ENCODE measurements at regions not wholly inside any gene's neighbourhood (a gene's known extent, or its start where the extent isn't known, plus 50 kb on each side); places are given as distances from the start of the nearest gene placed in this dataset.
"Not testable (repeated sequence)": the region's sequence is repeated elsewhere in the genome, so short reads cannot be mapped to it uniquely, and the experiment has no call there.

- not testable (repeated sequence) for H3K4me1 Mint-ChIP-seq
These were observed 169.2 kb upstream of the TP53TG3D start for GRCh38 chr16:32083891-32084290.

GRCh38 chr16:32084656-32085401 is 168.3 kb upstream of the TP53TG3D start:
- H3K9me3 Mint-ChIP-seq; H3K4me3 ChIP-seq (ENCODE audit: low read length); intact Hi-C loops (cut with micrococcal nuclease); H3K36me3 Mint-ChIP-seq; ATAC-seq; H3K9me3 ChIP-seq (ENCODE audit: control insufficient read depth, insufficient read depth, low read length); H3K36me3 ChIP-seq (ENCODE audit: control insufficient read depth, insufficient read depth, low read length); H3K27me3 Mint-ChIP-seq (ENCODE audit: low read depth in 2 of 2); H3K27ac ChIP-seq (ENCODE audit: low read length); H3K27me3 ChIP-seq (ENCODE audit: control insufficient read depth, insufficient read depth, low read length); H3K4me1 Mint-ChIP-seq: not testable (repeated sequence)
- H3K27ac Mint-ChIP-seq, result peak overlapping the region in 1 of 2 donors; percentile 69
- 13% methylated on average over 60 of the region's 86 CpGs for WGBS (ENCODE audit: insufficient coverage)
- H3K4me1 ChIP-seq (ENCODE audit: control insufficient read depth, insufficient read depth, low read length), result peaks cover 11% of the 10 kb centered on the region
- peak in 1 of 2 donors; percentile 12 for DNase-seq
- H3K4me3 Mint-ChIP-seq, result peak overlapping the region; percentile 49

More at GRCh38 chr16:32083891-32084290, 169.2 kb upstream of the TP53TG3D start:
- H3K27ac ChIP-seq (ENCODE audit: low read length); H3K27me3 ChIP-seq (ENCODE audit: control insufficient read depth, insufficient read depth, low read length); intact Hi-C loops (cut with micrococcal nuclease); H3K9me3 Mint-ChIP-seq; H3K4me3 ChIP-seq (ENCODE audit: low read length); H3K4me3 Mint-ChIP-seq; ATAC-seq; H3K36me3 ChIP-seq (ENCODE audit: control insufficient read depth, insufficient read depth, low read length); H3K9me3 ChIP-seq (ENCODE audit: control insufficient read depth, insufficient read depth, low read length); H3K27me3 Mint-ChIP-seq (ENCODE audit: low read depth in 2 of 2); H3K27ac Mint-ChIP-seq; H3K36me3 Mint-ChIP-seq; DNase-seq: not testable (repeated sequence)
- WGBS (ENCODE audit: insufficient coverage), result 48% methylated on average over 6 of the region's 15 CpGs
- peaks cover 11% of the 10 kb centered on the region for H3K4me1 ChIP-seq (ENCODE audit: control insufficient read depth, insufficient read depth, low read length)

- H3K27ac ChIP-seq (ENCODE audit: low read length); intact Hi-C loops (cut with micrococcal nuclease); H3K4me1 Mint-ChIP-seq; H3K36me3 Mint-ChIP-seq; H3K27me3 Mint-ChIP-seq (ENCODE audit: low read depth in 2 of 2); H3K4me3 Mint-ChIP-seq; H3K4me3 ChIP-seq (ENCODE audit: low read length); H3K9me3 Mint-ChIP-seq; H3K27me3 ChIP-seq (ENCODE audit: control insufficient read depth, insufficient read depth, low read length); H3K9me3 ChIP-seq (ENCODE audit: control insufficient read depth, insufficient read depth, low read length); H3K36me3 ChIP-seq (ENCODE audit: control insufficient read depth, insufficient read depth, low read length): not testable (repeated sequence)
- 7% methylated on average over 53 of the region's 65 CpGs for WGBS (ENCODE audit: insufficient coverage)
- H3K4me1 ChIP-seq (ENCODE audit: control insufficient read depth, insufficient read depth, low read length), result peaks cover 11% of the 10 kb centered on the region
- DNase-seq (peak; percentile 42 to 52), ATAC-seq (peak in 1 of 3 donors; percentile 63)
- peak overlapping the region in 1 of 2 donors; percentile 69 for H3K27ac Mint-ChIP-seq
These were observed 167.5 kb upstream of the TP53TG3D start for GRCh38 chr16:32085438-32086141.

- H3K27ac Mint-ChIP-seq; H3K36me3 ChIP-seq (ENCODE audit: control insufficient read depth, insufficient read depth, low read length); H3K9me3 ChIP-seq (ENCODE audit: control insufficient read depth, insufficient read depth, low read length); H3K27me3 ChIP-seq (ENCODE audit: control insufficient read depth, insufficient read depth, low read length); intact Hi-C loops (cut with micrococcal nuclease); H3K4me3 Mint-ChIP-seq; H3K4me1 ChIP-seq (ENCODE audit: control insufficient read depth, insufficient read depth, low read length); DNase-seq; H3K4me3 ChIP-seq (ENCODE audit: low read length); H3K36me3 Mint-ChIP-seq; H3K4me1 Mint-ChIP-seq; ATAC-seq; H3K9me3 Mint-ChIP-seq; H3K27me3 Mint-ChIP-seq (ENCODE audit: low read depth in 2 of 2); H3K27ac ChIP-seq (ENCODE audit: low read length): not testable (repeated sequence)
- WGBS (ENCODE audit: insufficient coverage), result 12% methylated on average over 45 of the region's 45 CpGs
These were observed 137.5 kb upstream of the TP53TG3D start for GRCh38 chr16:32115562-32115961.

GRCh38 chr16:32116080-32116479 is 137.0 kb upstream of the TP53TG3D start:
- peaks cover 3 to 6% of the 10 kb centered on the region in 2 donors for H3K27me3 Mint-ChIP-seq (ENCODE audit: low read depth in 2 of 2)
- Histone ChIP-seq H3K27ac (ENCODE audit: low read length) (no peak overlapping the region), H3K9me3 (ENCODE audit: control insufficient read depth, insufficient read depth, low read length) (no peaks in the 10 kb centered on the region), H3K4me1 (ENCODE audit: control insufficient read depth, insufficient read depth, low read length) (peaks cover 8% of the 10 kb centered on the region), H3K27me3 (ENCODE audit: control insufficient read depth, insufficient read depth, low read length) (peaks cover 5% of the 10 kb centered on the region), H3K4me3 (ENCODE audit: low read length) (peak overlapping the region; percentile 12), H3K36me3 (ENCODE audit: control insufficient read depth, insufficient read depth, low read length) (no peaks in the 10 kb centered on the region)
- peak overlapping the region; percentile 70 for H3K4me3 Mint-ChIP-seq
- peaks cover 0 to 5% of the 10 kb centered on the region in 2 donors for H3K4me1 Mint-ChIP-seq
- no peak for ATAC-seq
- TF ChIP-seq CTCF (IDR thresholded peaks at IDR 0.05), result no peak
- 2% methylated on average over 41 of the region's 52 CpGs for WGBS (ENCODE audit: insufficient coverage)
- no peaks in the 10 kb centered on the region for H3K9me3 Mint-ChIP-seq
- DNase-seq, result peak; percentile 19 to 25
- intact Hi-C loops (cut with micrococcal nuclease), result no loop called here
- H3K36me3 Mint-ChIP-seq, result no peaks in the 10 kb centered on the region
- peak overlapping the region in 1 of 2 donors; percentile 75 for H3K27ac Mint-ChIP-seq

GRCh38 chr16:32116533-32116932 is 136.6 kb upstream of the TP53TG3D start:
- intact Hi-C loops (cut with micrococcal nuclease); H3K36me3 Mint-ChIP-seq; H3K4me3 ChIP-seq (ENCODE audit: low read length); H3K36me3 ChIP-seq (ENCODE audit: control insufficient read depth, insufficient read depth, low read length); ATAC-seq; H3K9me3 Mint-ChIP-seq; H3K4me1 ChIP-seq (ENCODE audit: control insufficient read depth, insufficient read depth, low read length); H3K9me3 ChIP-seq (ENCODE audit: control insufficient read depth, insufficient read depth, low read length); H3K27ac ChIP-seq (ENCODE audit: low read length); DNase-seq; H3K27me3 ChIP-seq (ENCODE audit: control insufficient read depth, insufficient read depth, low read length); H3K27me3 Mint-ChIP-seq (ENCODE audit: low read depth in 2 of 2); H3K4me1 Mint-ChIP-seq: not testable (repeated sequence)
- Mint-ChIP-seq H3K27ac (peak overlapping the region in 1 of 2 donors; percentile 75), H3K4me3 (peak overlapping the region; percentile 70)
- WGBS (ENCODE audit: insufficient coverage), result 22% methylated on average over 15 of the region's 29 CpGs

GRCh38 chr16:32120372-32120771 is 132.7 kb upstream of the TP53TG3D start:
- H3K36me3 ChIP-seq (ENCODE audit: control insufficient read depth, insufficient read depth, low read length); H3K27ac ChIP-seq (ENCODE audit: low read length); H3K4me3 Mint-ChIP-seq; H3K9me3 Mint-ChIP-seq; H3K27me3 ChIP-seq (ENCODE audit: control insufficient read depth, insufficient read depth, low read length); H3K27ac Mint-ChIP-seq; ATAC-seq; H3K4me3 ChIP-seq (ENCODE audit: low read length); H3K4me1 ChIP-seq (ENCODE audit: control insufficient read depth, insufficient read depth, low read length); DNase-seq; H3K27me3 Mint-ChIP-seq (ENCODE audit: low read depth in 2 of 2); intact Hi-C loops (cut with micrococcal nuclease); H3K9me3 ChIP-seq (ENCODE audit: control insufficient read depth, insufficient read depth, low read length); H3K36me3 Mint-ChIP-seq; H3K4me1 Mint-ChIP-seq: not testable (repeated sequence)
- 68% methylated on average over 1 of the region's 1 CpG for WGBS (ENCODE audit: insufficient coverage)
